Keratinocyte (primary cell): ENCODE measurements at regions not wholly inside any gene's neighbourhood (a gene's known extent, or its start where the extent isn't known, plus 50 kb on each side); places are given as distances from the start of the nearest gene placed in this dataset.

Experiments
- DNase-seq: peaks from one replicate; pipeline ENCODE4 v3.0.0-alpha.2; 2011; ENCODE audit warnings: low read depth, missing footprints, low spot score
- FAIRE-seq: peaks from 2 replicates; lab custom pipeline; 2011; peaks lifted over from hg19 to GRCh38; lab: Jason Lieb, UNC
- H2AFZ ChIP-seq: 2 replicates; pipeline ENCODE4 v1.6.0; 2012; ENCODE audit warnings: low read length, control low read depth, inconsistent platforms; ENCODE audit not compliant: control insufficient read depth
- H3K27ac ChIP-seq: 2 replicates; pipeline ENCODE4 v1.5.1; 2011; ENCODE audit warnings: low read length; ENCODE audit not compliant: control insufficient read depth, insufficient read depth
- H3K27me3 ChIP-seq: 3 replicates; pipeline ENCODE4 v1.6.0; 2011; ENCODE audit warnings: low read length; ENCODE audit not compliant: control insufficient read depth, insufficient read depth; ENCODE audit errors: extremely low read depth
- H3K36me3 ChIP-seq, 2 experiments: 2 replicates in 1 of 2; 3 replicates in 1 of 2; pipeline ENCODE4 v1.5.1; 2011; ENCODE audit warnings: low read length in 2 of 2, mild to moderate bottlenecking in 1 of 2; ENCODE audit not compliant: control insufficient read depth in 2 of 2, insufficient read depth in 2 of 2; ENCODE audit errors: extremely low read depth in 1 of 2
- H3K4me1 ChIP-seq: 3 replicates; pipeline ENCODE4 v1.5.1; 2011; ENCODE audit warnings: low read length; ENCODE audit not compliant: control insufficient read depth, insufficient read depth; ENCODE audit errors: extremely low read depth
- H3K4me2 ChIP-seq: 3 replicates; pipeline ENCODE4 v1.6.0; 2011; ENCODE audit warnings: low read depth, low read length; ENCODE audit not compliant: control insufficient read depth, insufficient read depth; ENCODE audit errors: extremely low read depth
- H3K4me3 ChIP-seq, 3 experiments: fragments of 200-600 bp in 1 of 3; sonication (generic) in 1 of 3; 2 replicates in 2 of 3; 3 replicates in 1 of 3; pipeline ENCODE4 v1.5.1; 2011 to 2016; ENCODE audit warnings: low read length in 3 of 3, mild to moderate bottlenecking in 3 of 3, control low read depth in 2 of 3, inconsistent platforms in 1 of 3, low read depth in 1 of 3, mixed read lengths in 1 of 3, mixed run types in 1 of 3, moderate library complexity in 1 of 3; ENCODE audit not compliant: control insufficient read depth in 2 of 3, insufficient read depth in 2 of 3; ENCODE audit errors: extremely low read depth in 1 of 3
- H3K79me2 ChIP-seq: 2 replicates; pipeline ENCODE4 v1.6.0; 2012; ENCODE audit warnings: low read length; ENCODE audit not compliant: control insufficient read depth, insufficient read depth
- H3K9ac ChIP-seq: 3 replicates; pipeline ENCODE4 v1.6.0; 2011; ENCODE audit warnings: low read length; ENCODE audit not compliant: control insufficient read depth, insufficient read depth; ENCODE audit errors: extremely low read depth
- H3K9me1 ChIP-seq: 3 replicates; pipeline ENCODE4 v1.6.0; 2011; ENCODE audit warnings: low read length; ENCODE audit not compliant: control insufficient read depth, insufficient read depth; ENCODE audit errors: extremely low read depth
- H3K9me3 ChIP-seq: 2 replicates; pipeline ENCODE4 v1.5.1; 2012; ENCODE audit warnings: low read depth, low read length; ENCODE audit not compliant: control insufficient read depth
- H4K20me1 ChIP-seq: 3 replicates; pipeline ENCODE4 v1.6.0; 2011; ENCODE audit warnings: low read length; ENCODE audit not compliant: control insufficient read depth, insufficient read depth; ENCODE audit errors: extremely low read depth
- EZH2 ChIP-seq: IDR thresholded peaks from one replicate; pipeline ENCODE4 v1.6.1; 2012; ENCODE audit warnings: inconsistent platforms, mild to moderate bottlenecking, low read length, moderate library complexity
- dilution Hi-C: fragments of 300-500 bp; cut with MboI; formaldehyde crosslinking; loops from one replicate; pipeline ENCODE4 v1.7.0; 2020; ENCODE audit warnings: low sequenced_read_pairs; ENCODE audit not compliant: extremely low pct_ligation_motif_present
- TF ChIP-seq, protein P1 (sequence below), 3 experiments: IDR thresholded peaks in 1 of 3; conservative IDR thresholded peaks in 1 of 3; optimal IDR thresholded peaks in 1 of 3; 2 replicates in 2 of 3; 3 replicates in 1 of 3; pipeline versions ENCODE3 to v1.5.1; 2011; ENCODE audit warnings: low read length in 3 of 3, mild to moderate bottlenecking in 3 of 3, moderate library complexity in 2 of 3, control low read depth in 1 of 3, inconsistent platforms in 1 of 3; ENCODE audit not compliant: insufficient read depth in 2 of 3; ENCODE audit errors: extremely low read depth in 1 of 3

DNA sequence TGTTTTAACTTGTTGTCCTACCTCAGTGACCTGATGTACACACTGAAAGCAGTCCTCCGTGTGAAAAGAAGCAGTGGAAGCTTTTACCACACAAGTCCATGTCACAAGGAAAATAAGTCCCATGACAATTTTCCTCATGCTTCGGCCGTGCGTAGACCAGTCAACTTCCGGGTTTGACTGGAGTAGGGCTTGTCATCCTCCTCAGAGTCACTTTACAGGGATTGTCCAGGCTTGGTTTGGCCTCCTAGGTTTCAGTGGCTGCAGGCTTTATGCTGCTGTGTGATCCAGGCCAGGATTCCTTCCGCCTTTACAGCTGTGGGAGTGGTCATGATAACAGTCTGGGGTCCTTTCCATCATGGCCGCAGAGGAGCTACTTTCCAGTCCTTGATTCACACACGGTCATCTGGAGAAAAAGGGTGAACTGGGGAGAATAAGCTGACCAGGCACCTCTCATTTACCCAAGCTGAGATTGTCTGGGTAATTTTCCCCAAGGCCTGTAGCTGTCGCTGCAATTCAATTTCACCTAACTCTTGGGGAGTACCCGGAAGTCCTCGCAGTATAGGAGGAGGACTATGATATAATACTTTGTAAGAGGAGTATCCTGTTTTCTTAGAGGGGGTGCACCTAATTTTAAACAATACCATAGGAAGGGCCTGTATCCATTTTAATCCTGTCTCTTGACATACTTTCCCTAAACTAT, 206.1 kb upstream of the KLF8 start:
- Histone ChIP-seq H3K27me3 (no peaks in the 10 kb centered on the region), H4K20me1 (no peaks in the 10 kb centered on the region), H3K9me3 (no peaks in the 10 kb centered on the region), H3K27ac (no peak overlapping the region), H3K9ac (no peak overlapping the region), H3K9me1 (no peaks in the 10 kb centered on the region), H2AFZ (no peak overlapping the region), H3K4me3 (no peak overlapping the region), H3K4me2 (no peak overlapping the region), H3K36me3 (no peaks in the 10 kb centered on the region), H3K79me2 (no peaks in the 10 kb centered on the region), H3K4me1 (no peaks in the 10 kb centered on the region)
- dilution Hi-C loops: no loop called here
- TF ChIP-seq EZH2: no peak
- TF ChIP-seq, protein P1, sequence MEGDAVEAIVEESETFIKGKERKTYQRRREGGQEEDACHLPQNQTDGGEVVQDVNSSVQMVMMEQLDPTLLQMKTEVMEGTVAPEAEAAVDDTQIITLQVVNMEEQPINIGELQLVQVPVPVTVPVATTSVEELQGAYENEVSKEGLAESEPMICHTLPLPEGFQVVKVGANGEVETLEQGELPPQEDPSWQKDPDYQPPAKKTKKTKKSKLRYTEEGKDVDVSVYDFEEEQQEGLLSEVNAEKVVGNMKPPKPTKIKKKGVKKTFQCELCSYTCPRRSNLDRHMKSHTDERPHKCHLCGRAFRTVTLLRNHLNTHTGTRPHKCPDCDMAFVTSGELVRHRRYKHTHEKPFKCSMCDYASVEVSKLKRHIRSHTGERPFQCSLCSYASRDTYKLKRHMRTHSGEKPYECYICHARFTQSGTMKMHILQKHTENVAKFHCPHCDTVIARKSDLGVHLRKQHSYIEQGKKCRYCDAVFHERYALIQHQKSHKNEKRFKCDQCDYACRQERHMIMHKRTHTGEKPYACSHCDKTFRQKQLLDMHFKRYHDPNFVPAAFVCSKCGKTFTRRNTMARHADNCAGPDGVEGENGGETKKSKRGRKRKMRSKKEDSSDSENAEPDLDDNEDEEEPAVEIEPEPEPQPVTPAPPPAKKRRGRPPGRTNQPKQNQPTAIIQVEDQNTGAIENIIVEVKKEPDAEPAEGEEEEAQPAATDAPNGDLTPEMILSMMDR (optimal IDR thresholded peaks at IDR 0.05 in 1 of 3, IDR thresholded peaks at IDR 0.05 in 1 of 3, conservative IDR thresholded peaks at IDR 0.05 in 1 of 3; ENCODE audit: extremely low read depth in 1 of 3, insufficient read depth in 2 of 3, low read length in 3 of 3): no peak
- DNase-seq (no peak), FAIRE-seq (no peak)

DNA sequence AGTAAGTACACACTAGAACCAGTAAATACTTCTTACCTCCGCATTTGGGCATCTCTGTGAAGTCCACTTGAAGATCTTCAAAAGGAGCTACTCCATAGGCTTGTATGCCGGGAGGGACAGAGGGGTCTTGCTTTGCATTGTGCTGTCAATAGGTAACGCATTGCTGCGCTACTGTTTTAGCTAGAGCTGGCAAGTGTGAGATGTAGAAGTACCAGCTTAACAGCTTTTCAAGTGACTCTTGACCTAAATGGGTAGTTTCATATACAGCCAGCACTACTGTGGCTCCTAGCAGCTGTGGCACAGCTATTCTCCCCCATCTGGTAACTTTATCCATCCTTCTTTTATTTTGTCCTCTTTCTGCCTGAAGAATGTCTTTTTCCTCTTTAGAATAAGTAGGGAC, 205.3 kb upstream of the KLF8 start:
- dilution Hi-C loops: no loop called here

More for the DNA sequence above, 205.3 kb upstream of the KLF8 start:
- TF ChIP-seq EZH2: no peak
- TF ChIP-seq, protein P1 (optimal IDR thresholded peaks at IDR 0.05 in 1 of 3, IDR thresholded peaks at IDR 0.05 in 1 of 3, conservative IDR thresholded peaks at IDR 0.05 in 1 of 3; ENCODE audit: extremely low read depth in 1 of 3, insufficient read depth in 2 of 3, low read length in 3 of 3): no peak
- Histone ChIP-seq H3K9me3 (no peaks in the 10 kb centered on the region), H4K20me1 (no peaks in the 10 kb centered on the region), H3K36me3 (no peaks in the 10 kb centered on the region), H3K79me2 (no peaks in the 10 kb centered on the region), H3K27me3 (no peaks in the 10 kb centered on the region), H3K4me2 (no peak overlapping the region), H3K4me1 (no peaks in the 10 kb centered on the region), H2AFZ (no peak overlapping the region), H3K9ac (no peak overlapping the region), H3K27ac (no peak overlapping the region), H3K4me3 (no peak overlapping the region), H3K9me1 (no peaks in the 10 kb centered on the region)
- no peak for FAIRE-seq
- no peak for DNase-seq
